GM12892 (cell line): ENCODE measurements at regions not wholly inside any gene's neighbourhood (a gene's known extent, or its start where the extent isn't known, plus 50 kb on each side); places are given as distances from the start of the nearest gene placed in this dataset.
"Not testable (repeated sequence)": the region's sequence is repeated elsewhere in the genome, so short reads cannot be mapped to it uniquely, and the experiment has no call there.

ENCODE experiments used
- POLR2A ChIP-seq: IDR thresholded peaks from 2 replicates; pipeline ENCODE4 v1.6.1; 2011; ENCODE audit warnings: low read depth, low read length, control low read depth
- POLR2AphosphoS5 ChIP-seq: IDR thresholded peaks from 2 replicates; pipeline ENCODE4 v1.6.1; 2011; ENCODE audit warnings: low read depth, low read length, control low read depth
- TAF1 ChIP-seq: IDR thresholded peaks from 2 replicates; pipeline ENCODE4 v1.6.1; 2011; ENCODE audit warnings: low read depth, mild to moderate bottlenecking, control low read depth, low read length, borderline replicate concordance

- TF ChIP-seq TAF1, POLR2A, POLR2AphosphoS5: not testable (repeated sequence)
Measured at GRCh38 chr2:82326180-82326767, 2021.7 kb upstream of the LRRTM1 start.
